OCI-LY3 (cell line): ENCODE measurements at regions not wholly inside any gene's neighbourhood (a gene's known extent, or its start where the extent isn't known, plus 50 kb on each side); places are given as distances from the start of the nearest gene placed in this dataset.

Experiments
- H2AFZ ChIP-seq: fragments of 200-600, 300-600 bp; shearing (Covaris generic); 2 replicates; pipeline ENCODE4 v1.6.0; 2014; ENCODE audit warnings: antibody characterized with exemption, low read depth, low read length
- H3K27ac ChIP-seq: fragments of 200-600, 300-600 bp; sonication (generic); 2 replicates; pipeline ENCODE4 v1.5.1; 2014; ENCODE audit warnings: mild to moderate bottlenecking, low read length, moderate library complexity, mixed read lengths
- H3K27me3 ChIP-seq: fragments of 200-600, 300-600 bp; sonication (generic); 2 replicates; pipeline ENCODE4 v1.6.1; 2014; ENCODE audit warnings: low read depth, low read length, mixed read lengths
- H3K36me3 ChIP-seq: fragments of 200-600, 300-600 bp; sonication (generic); replicated peaks from 2 replicates; pipeline ENCODE3; 2014; ENCODE audit warnings: low read depth, low read length, mixed read lengths
- H3K4me1 ChIP-seq: fragments of 300-600, 200-600 bp; sonication (generic); 2 replicates; pipeline ENCODE4 v1.6.1; 2014; ENCODE audit warnings: low read length, mixed read lengths
- H3K4me2 ChIP-seq: fragments of 200-600, 300-600 bp; sonication (generic); 2 replicates; pipeline ENCODE4 v1.6.1; 2014; ENCODE audit warnings: low read length, mixed read lengths
- H3K4me3 ChIP-seq: fragments of 300-600, 200-600 bp; sonication (generic); 2 replicates; pipeline ENCODE4 v1.5.1; 2014; ENCODE audit warnings: antibody characterized with exemption, mild to moderate bottlenecking, low read length, moderate library complexity
- H3K79me2 ChIP-seq: fragments of 300-600, 200-600 bp; shearing (Covaris generic); 2 replicates; pipeline ENCODE4 v1.6.1; 2014; ENCODE audit warnings: mild to moderate bottlenecking, low read length, mixed read lengths
- H3K9ac ChIP-seq: fragments of 300-600, 200-600 bp; shearing (Covaris generic); 2 replicates; pipeline ENCODE4 v1.6.0; 2014; ENCODE audit warnings: mild to moderate bottlenecking, low read length, moderate library complexity
- H3K9me3 ChIP-seq: fragments of 200-600, 300-600 bp; shearing (Covaris generic); 2 replicates; pipeline ENCODE4 v1.6.1; 2014; ENCODE audit warnings: low read length, mixed read lengths; ENCODE audit not compliant: insufficient read depth
- H4K20me1 ChIP-seq: fragments of 200-600, 300-600 bp; sonication (generic); 2 replicates; pipeline ENCODE4 v1.6.1; 2016; ENCODE audit warnings: low read length, mixed read lengths; ENCODE audit not compliant: insufficient read depth
- CTCF ChIP-seq: fragments of 200-600, 300-600 bp; sonication (generic); IDR thresholded peaks from 2 replicates; pipeline ENCODE4 v1.5.1; 2014; ENCODE audit warnings: antibody characterized with exemption, low read length, low read depth
- EZH2phosphoT487 ChIP-seq: fragments of 200-600 bp; shearing (Covaris generic); IDR thresholded peaks from 2 replicates; pipeline ENCODE4 v1.6.1; 2018; ENCODE audit warnings: antibody characterized with exemption, mixed run types, low read depth

- Histone ChIP-seq H3K9ac (no peak overlapping the region), H3K4me3 (no peak overlapping the region), H2AFZ (no peak overlapping the region), H3K27ac (no peak overlapping the region), H3K9me3 (no peaks in the 10 kb centered on the region), H3K4me2 (no peak overlapping the region), H3K4me1 (no peaks in the 10 kb centered on the region), H4K20me1 (no peaks in the 10 kb centered on the region), H3K27me3 (peaks cover 33% of the 10 kb centered on the region), H3K79me2 (no peaks in the 10 kb centered on the region), H3K36me3 (no peaks in the 10 kb centered on the region)
- TF ChIP-seq CTCF = no peak
- TF ChIP-seq EZH2phosphoT487 = no peak
Observed at GRCh38 chr17:45720386-45720785, 63.7 kb upstream of the CRHR1 start.

GRCh38 chr17:45722161-45722560 lies 62.0 kb upstream of the CRHR1 start:
- Histone ChIP-seq H3K27ac (no peak overlapping the region), H3K4me1 (no peaks in the 10 kb centered on the region), H3K9ac (no peak overlapping the region), H4K20me1 (no peaks in the 10 kb centered on the region), H3K36me3 (no peaks in the 10 kb centered on the region), H3K9me3 (no peaks in the 10 kb centered on the region), H3K27me3 (peaks cover 49% of the 10 kb centered on the region), H3K79me2 (no peaks in the 10 kb centered on the region), H3K4me2 (no peak overlapping the region), H2AFZ (no peak overlapping the region), H3K4me3 (no peak overlapping the region)
- TF ChIP-seq CTCF = no peak
- no peak for TF ChIP-seq EZH2phosphoT487

GRCh38 chr17:45729294-45729907 lies 54.7 kb upstream of the CRHR1 start:
- Histone ChIP-seq H3K27ac (no peak overlapping the region), H3K27me3 (peaks cover 38% of the 10 kb centered on the region), H3K79me2 (no peaks in the 10 kb centered on the region), H3K4me1 (no peaks in the 10 kb centered on the region), H3K9me3 (peaks cover 11% of the 10 kb centered on the region; the same call in 1 of the 2 replicates), H3K9ac (no peak overlapping the region), H4K20me1 (no peaks in the 10 kb centered on the region), H3K4me3 (no peak overlapping the region), H2AFZ (no peak overlapping the region), H3K4me2 (no peak overlapping the region), H3K36me3 (no peaks in the 10 kb centered on the region)
- TF ChIP-seq EZH2phosphoT487 (no peak), CTCF (no peak)

- TF ChIP-seq EZH2phosphoT487 (no peak), CTCF (no peak)
- H3K9ac ChIP-seq = no peak overlapping the region
- peaks cover 34% of the 10 kb centered on the region for H3K27me3 ChIP-seq
- H3K4me1 ChIP-seq = no peaks in the 10 kb centered on the region
- H3K79me2 ChIP-seq = no peaks in the 10 kb centered on the region
- H2AFZ ChIP-seq = no peak overlapping the region
- no peak overlapping the region for H3K27ac ChIP-seq
- H3K36me3 ChIP-seq = no peaks in the 10 kb centered on the region
- H4K20me1 ChIP-seq = no peaks in the 10 kb centered on the region
- no peak overlapping the region for H3K4me3 ChIP-seq
- no peak overlapping the region for H3K4me2 ChIP-seq
- H3K9me3 ChIP-seq = peaks cover 11% of the 10 kb centered on the region; the same call in 1 of the 2 replicates
Observed at GRCh38 chr17:45730192-45730591, 53.9 kb upstream of the CRHR1 start.
